ENCODE measurements at regions not wholly inside any gene's neighbourhood (a gene's known extent, or its start where the extent isn't known, plus 50 kb on each side); places are given as distances from the start of the nearest gene placed in this dataset.
"Not testable (repeated sequence)": the region's sequence is repeated elsewhere in the genome, so short reads cannot be mapped to it uniquely, and the experiment has no call there.

GRCh38 chrX:122641826-122642225, 542.3 kb upstream of the GRIA3 start:
- Histone ChIP-seq H3K9me3 (ENCODE audit: control insufficient read depth, low read depth, low read length) (peaks cover 32% of the 10 kb centered on the region), H3K36me3 (ENCODE audit: control insufficient read depth, low read depth, low read length) (no peaks in the 10 kb centered on the region), H3K27ac (ENCODE audit: low read length) (no peak overlapping the region), H3K9ac (ENCODE audit: low read length) (no peak overlapping the region), H3K4me3 (ENCODE audit: low read length) (no peak overlapping the region), H3K4me1 (ENCODE audit: control insufficient read depth, low read depth, low read length) (no peaks in the 10 kb centered on the region), H3K27me3 (ENCODE audit: control insufficient read depth, insufficient read depth, low read length) (no peaks in the 10 kb centered on the region)

- H3K9ac ChIP-seq (ENCODE audit: low read length); H3K4me3 ChIP-seq (ENCODE audit: low read length); H3K27ac ChIP-seq (ENCODE audit: low read length); H3K27me3 ChIP-seq (ENCODE audit: control insufficient read depth, insufficient read depth, low read length); H3K36me3 ChIP-seq (ENCODE audit: control insufficient read depth, low read depth, low read length); H3K4me1 ChIP-seq (ENCODE audit: control insufficient read depth, low read depth, low read length): not testable (repeated sequence)
- H3K9me3 ChIP-seq (ENCODE audit: control insufficient read depth, low read depth, low read length): peaks cover 35% of the 10 kb centered on the region
Measured at GRCh38 chrX:122655256-122655655, 528.8 kb upstream of the GRIA3 start.

- H3K9me3 ChIP-seq (ENCODE audit: control insufficient read depth, low read depth, low read length): peaks cover 28% of the 10 kb centered on the region
- H3K9ac ChIP-seq (ENCODE audit: low read length): no peak overlapping the region
- H3K27ac ChIP-seq (ENCODE audit: low read length): no peak overlapping the region
- peaks cover 4% of the 10 kb centered on the region for H3K4me1 ChIP-seq (ENCODE audit: control insufficient read depth, low read depth, low read length)
- no peaks in the 10 kb centered on the region for H3K27me3 ChIP-seq (ENCODE audit: control insufficient read depth, insufficient read depth, low read length)
- no peaks in the 10 kb centered on the region for H3K36me3 ChIP-seq (ENCODE audit: control insufficient read depth, low read depth, low read length)
- no peak overlapping the region for H3K4me3 ChIP-seq (ENCODE audit: low read length)
Measured at GRCh38 chrX:122666601-122667000, 517.5 kb upstream of the GRIA3 start.

GRCh38 chrX:122667667-122668066, 516.4 kb upstream of the GRIA3 start:
- Histone ChIP-seq H3K9ac (ENCODE audit: low read length) (no peak overlapping the region), H3K27ac (ENCODE audit: low read length) (no peak overlapping the region), H3K9me3 (ENCODE audit: control insufficient read depth, low read depth, low read length) (peaks cover 26% of the 10 kb centered on the region), H3K36me3 (ENCODE audit: control insufficient read depth, low read depth, low read length) (no peaks in the 10 kb centered on the region), H3K4me3 (ENCODE audit: low read length) (no peak overlapping the region), H3K4me1 (ENCODE audit: control insufficient read depth, low read depth, low read length) (no peaks in the 10 kb centered on the region), H3K27me3 (ENCODE audit: control insufficient read depth, insufficient read depth, low read length) (no peaks in the 10 kb centered on the region)

DNA sequence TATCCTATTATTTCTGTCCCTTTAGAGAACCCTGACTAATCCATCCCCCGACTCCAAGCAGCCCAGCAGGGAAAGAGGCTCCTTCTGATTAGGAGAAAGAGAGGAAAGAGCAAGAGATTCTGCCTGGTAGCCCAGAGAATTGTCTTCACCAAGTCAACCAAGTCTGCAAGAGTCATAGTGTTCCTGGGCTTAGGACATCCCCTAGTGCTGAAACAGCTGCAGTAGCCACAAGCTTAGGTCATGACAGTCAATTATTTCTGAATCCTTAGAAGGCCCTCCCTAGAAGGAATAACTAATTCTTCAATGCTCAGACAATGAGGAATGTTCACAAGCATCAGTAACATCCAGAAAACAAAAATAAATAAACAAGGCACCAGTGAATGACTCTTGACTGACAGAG, 480.3 kb upstream of the GRIA3 start:
- Histone ChIP-seq H3K27me3 (ENCODE audit: control insufficient read depth, insufficient read depth, low read length) (no peaks in the 10 kb centered on the region), H3K4me3 (ENCODE audit: low read length) (no peak overlapping the region), H3K36me3 (ENCODE audit: control insufficient read depth, low read depth, low read length) (no peaks in the 10 kb centered on the region), H3K9me3 (ENCODE audit: control insufficient read depth, low read depth, low read length) (peaks cover 18% of the 10 kb centered on the region), H3K9ac (ENCODE audit: low read length) (no peak overlapping the region), H3K4me1 (ENCODE audit: control insufficient read depth, low read depth, low read length) (no peaks in the 10 kb centered on the region), H3K27ac (ENCODE audit: low read length) (no peak overlapping the region)

DNA sequence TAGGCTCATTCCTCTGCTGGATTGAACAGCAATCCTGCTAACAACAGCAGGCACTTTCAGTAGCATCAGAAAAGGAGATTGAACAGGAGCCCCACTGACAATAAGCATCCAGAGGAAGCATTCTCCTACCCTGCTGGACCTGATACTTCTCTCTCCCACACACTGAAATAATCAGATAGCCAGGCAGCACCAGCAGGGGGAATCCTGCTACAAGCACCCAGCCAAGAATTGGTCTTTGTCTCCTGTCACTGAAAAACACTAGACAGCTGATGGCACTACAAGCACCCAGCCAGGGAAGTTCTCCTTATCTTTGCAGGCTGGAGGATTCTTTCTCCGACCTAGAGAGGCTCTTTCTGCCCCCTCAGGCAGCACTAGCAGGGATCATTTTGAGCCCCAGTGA, 444.3 kb upstream of the GRIA3 start:
- Histone ChIP-seq H3K9ac (ENCODE audit: low read length) (no peak overlapping the region), H3K36me3 (ENCODE audit: control insufficient read depth, low read depth, low read length) (no peaks in the 10 kb centered on the region), H3K4me3 (ENCODE audit: low read length) (no peak overlapping the region), H3K27me3 (ENCODE audit: control insufficient read depth, insufficient read depth, low read length) (no peaks in the 10 kb centered on the region), H3K27ac (ENCODE audit: low read length) (no peak overlapping the region), H3K9me3 (ENCODE audit: control insufficient read depth, low read depth, low read length) (peaks cover 8% of the 10 kb centered on the region), H3K4me1 (ENCODE audit: control insufficient read depth, low read depth, low read length) (no peaks in the 10 kb centered on the region)

- Histone ChIP-seq H3K4me1 (ENCODE audit: control insufficient read depth, low read depth, low read length) (no peaks in the 10 kb centered on the region), H3K4me3 (ENCODE audit: low read length) (no peak overlapping the region), H3K9me3 (ENCODE audit: control insufficient read depth, low read depth, low read length) (peaks cover 29% of the 10 kb centered on the region), H3K27ac (ENCODE audit: low read length) (no peak overlapping the region), H3K9ac (ENCODE audit: low read length) (no peak overlapping the region), H3K36me3 (ENCODE audit: control insufficient read depth, low read depth, low read length) (no peaks in the 10 kb centered on the region), H3K27me3 (ENCODE audit: control insufficient read depth, insufficient read depth, low read length) (no peaks in the 10 kb centered on the region)
Measured at GRCh38 chrX:122770581-122770980, 413.5 kb upstream of the GRIA3 start.

GRCh38 chrX:122771933-122772332, 412.1 kb upstream of the GRIA3 start:
- Histone ChIP-seq H3K27me3 (ENCODE audit: control insufficient read depth, insufficient read depth, low read length) (no peaks in the 10 kb centered on the region), H3K36me3 (ENCODE audit: control insufficient read depth, low read depth, low read length) (no peaks in the 10 kb centered on the region), H3K9me3 (ENCODE audit: control insufficient read depth, low read depth, low read length) (peaks cover 25% of the 10 kb centered on the region), H3K9ac (ENCODE audit: low read length) (no peak overlapping the region), H3K27ac (ENCODE audit: low read length) (no peak overlapping the region), H3K4me1 (ENCODE audit: control insufficient read depth, low read depth, low read length) (no peaks in the 10 kb centered on the region), H3K4me3 (ENCODE audit: low read length) (no peak overlapping the region)

DNA sequence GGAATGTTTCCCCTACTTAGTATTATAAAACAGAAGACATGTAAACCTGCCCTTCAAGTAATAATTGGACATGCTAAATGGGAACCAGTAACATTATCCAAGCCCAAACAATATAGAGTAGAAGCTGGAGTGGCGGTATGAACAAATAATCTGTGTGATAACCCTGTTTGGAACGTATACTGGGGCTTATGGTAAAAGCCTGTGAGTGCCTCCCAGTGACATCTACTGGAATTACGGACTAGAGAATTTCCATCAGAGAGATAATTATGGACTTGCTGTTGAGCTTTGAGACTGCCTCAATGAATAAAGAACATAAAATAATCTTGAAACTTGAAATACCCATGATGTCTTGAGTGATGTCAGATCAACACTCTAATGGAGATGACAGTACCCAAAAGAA, 406.3 kb upstream of the GRIA3 start:
- no peak overlapping the region for H3K4me3 ChIP-seq (ENCODE audit: low read length)
- no peaks in the 10 kb centered on the region for H3K27me3 ChIP-seq (ENCODE audit: control insufficient read depth, insufficient read depth, low read length)
- H3K4me1 ChIP-seq (ENCODE audit: control insufficient read depth, low read depth, low read length): no peaks in the 10 kb centered on the region
- peaks cover 16% of the 10 kb centered on the region for H3K9me3 ChIP-seq (ENCODE audit: control insufficient read depth, low read depth, low read length)
- H3K9ac ChIP-seq (ENCODE audit: low read length): no peak overlapping the region
- no peak overlapping the region for H3K27ac ChIP-seq (ENCODE audit: low read length)
- no peaks in the 10 kb centered on the region for H3K36me3 ChIP-seq (ENCODE audit: control insufficient read depth, low read depth, low read length)

GRCh38 chrX:122783918-122784317, 400.2 kb upstream of the GRIA3 start:
- Histone ChIP-seq H3K27me3 (ENCODE audit: control insufficient read depth, insufficient read depth, low read length) (no peaks in the 10 kb centered on the region), H3K27ac (ENCODE audit: low read length) (no peak overlapping the region), H3K4me1 (ENCODE audit: control insufficient read depth, low read depth, low read length) (no peaks in the 10 kb centered on the region), H3K36me3 (ENCODE audit: control insufficient read depth, low read depth, low read length) (no peaks in the 10 kb centered on the region), H3K9me3 (ENCODE audit: control insufficient read depth, low read depth, low read length) (peaks cover 5% of the 10 kb centered on the region), H3K4me3 (ENCODE audit: low read length) (no peak overlapping the region), H3K9ac (ENCODE audit: low read length) (no peak overlapping the region)

- Histone ChIP-seq H3K4me3 (ENCODE audit: low read length) (no peak overlapping the region), H3K27me3 (ENCODE audit: control insufficient read depth, insufficient read depth, low read length) (no peaks in the 10 kb centered on the region), H3K4me1 (ENCODE audit: control insufficient read depth, low read depth, low read length) (no peaks in the 10 kb centered on the region), H3K9me3 (ENCODE audit: control insufficient read depth, low read depth, low read length) (peaks cover 9% of the 10 kb centered on the region), H3K27ac (ENCODE audit: low read length) (no peak overlapping the region), H3K36me3 (ENCODE audit: control insufficient read depth, low read depth, low read length) (no peaks in the 10 kb centered on the region), H3K9ac (ENCODE audit: low read length) (no peak overlapping the region)
Measured at GRCh38 chrX:122787231-122787630, 396.8 kb upstream of the GRIA3 start.

DNA sequence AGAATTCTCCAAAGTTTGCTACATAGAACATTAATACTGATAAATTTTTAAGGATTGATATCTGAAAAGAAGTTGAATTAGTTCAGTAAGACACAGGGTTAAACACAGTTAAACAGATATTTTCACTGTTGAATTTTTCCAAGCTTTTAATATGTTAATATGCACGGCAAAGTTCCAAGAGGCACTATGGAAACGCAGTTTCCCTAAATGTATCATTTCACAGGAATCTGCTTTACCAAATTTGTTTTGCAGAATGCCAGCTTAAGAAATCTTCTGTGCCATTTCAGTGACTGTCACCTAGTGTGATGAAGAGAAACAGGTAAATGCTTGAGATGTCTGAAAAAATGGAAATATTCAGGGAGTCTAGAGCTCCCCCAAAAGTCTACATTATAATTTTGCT, 395.9 kb upstream of the GRIA3 start:
- no peaks in the 10 kb centered on the region for H3K4me1 ChIP-seq (ENCODE audit: control insufficient read depth, low read depth, low read length)
- no peak overlapping the region for H3K4me3 ChIP-seq (ENCODE audit: low read length)
- no peaks in the 10 kb centered on the region for H3K36me3 ChIP-seq (ENCODE audit: control insufficient read depth, low read depth, low read length)
- H3K27ac ChIP-seq (ENCODE audit: low read length): no peak overlapping the region
- peaks cover 9% of the 10 kb centered on the region for H3K9me3 ChIP-seq (ENCODE audit: control insufficient read depth, low read depth, low read length)
- no peaks in the 10 kb centered on the region for H3K27me3 ChIP-seq (ENCODE audit: control insufficient read depth, insufficient read depth, low read length)
- no peak overlapping the region for H3K9ac ChIP-seq (ENCODE audit: low read length)
